ENCODE measurements at regions not wholly inside any gene's neighbourhood (a gene's known extent, or its start where the extent isn't known, plus 50 kb on each side); places are given as distances from the start of the nearest gene placed in this dataset.
"Not testable (repeated sequence)": the region's sequence is repeated elsewhere in the genome, so short reads cannot be mapped to it uniquely, and the experiment has no call there.

GRCh38 chr2:111532682-111533556 is 351.1 kb downstream of the ANAPC1 start:
- not testable (repeated sequence) for DNase-seq (ENCODE audit: low read depth)

DNA sequence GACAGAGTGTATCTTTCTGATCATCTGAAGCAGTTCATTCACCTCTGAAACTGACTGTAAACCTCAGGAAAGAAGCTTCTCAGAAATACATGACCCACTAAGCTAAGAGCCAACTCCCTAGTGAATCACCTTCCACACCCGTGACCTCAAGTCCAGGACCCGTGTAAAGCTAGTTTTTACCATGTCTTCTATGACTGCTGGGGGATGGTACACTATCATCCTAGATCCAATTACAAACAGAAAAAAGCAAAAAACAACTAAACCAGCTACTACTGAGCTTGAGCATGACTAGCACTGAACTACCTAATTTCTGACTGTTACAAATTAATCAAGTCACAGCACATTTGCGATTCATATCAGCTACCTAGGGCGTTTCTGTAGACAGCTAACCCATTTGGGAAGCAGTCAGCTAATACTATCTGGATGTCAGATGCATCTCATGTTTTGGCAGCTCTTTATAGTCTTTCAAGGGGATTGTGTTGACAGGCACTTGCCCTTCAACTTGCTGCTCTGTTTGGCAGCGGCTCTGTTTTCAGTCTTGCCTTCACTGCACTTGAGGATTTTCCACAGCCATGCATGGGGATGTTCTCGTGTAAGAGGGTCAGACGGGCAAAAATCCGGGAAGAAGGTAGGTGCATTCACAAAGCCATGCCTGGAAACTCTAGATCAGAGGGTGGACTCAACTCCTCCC is 350.3 kb downstream of the ANAPC1 start:
- DNase-seq (ENCODE audit: low read depth): not testable (repeated sequence)

GRCh38 chr2:111534910-111535352 is 349.1 kb downstream of the ANAPC1 start:
- no peak for DNase-seq (ENCODE audit: low read depth)

- DNase-seq (ENCODE audit: low read depth): no peak
Observed at GRCh38 chr2:111535404-111535803, 348.6 kb downstream of the ANAPC1 start.

- no peak for DNase-seq (ENCODE audit: low read depth)
Observed at GRCh38 chr2:111537078-111537655, 346.8 kb downstream of the ANAPC1 start.

DNA sequence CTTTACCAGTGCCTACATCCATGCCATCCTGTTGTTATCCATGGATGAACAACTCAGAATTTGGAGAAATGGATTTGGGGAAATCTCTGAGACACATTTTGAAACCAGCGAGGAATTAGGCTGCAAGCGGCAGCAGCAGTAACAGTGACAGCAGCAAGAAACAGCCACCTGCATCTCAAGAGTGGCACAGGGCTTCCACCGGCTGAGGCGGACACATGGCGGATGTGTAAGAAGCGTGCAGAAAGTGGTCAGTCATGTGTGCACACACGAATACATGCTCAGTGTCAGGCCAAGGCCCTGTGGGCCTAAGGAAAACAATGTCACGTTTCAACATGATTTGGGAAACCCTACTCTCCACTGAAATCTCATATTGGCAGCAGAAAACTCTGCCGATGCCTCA is 344.0 kb downstream of the ANAPC1 start:
- DNase-seq (ENCODE audit: low read depth): not testable (repeated sequence)

GRCh38 chr2:111542120-111542774 is 341.7 kb downstream of the ANAPC1 start:
- not testable (repeated sequence) for DNase-seq (ENCODE audit: low read depth)

GRCh38 chr2:111544006-111544405 is 340.0 kb downstream of the ANAPC1 start:
- not testable (repeated sequence) for DNase-seq (ENCODE audit: low read depth)

GRCh38 chr2:111545723-111546431 is 338.1 kb downstream of the ANAPC1 start:
- not testable (repeated sequence) for DNase-seq (ENCODE audit: low read depth)

GRCh38 chr2:111546578-111546977 is 337.4 kb downstream of the ANAPC1 start:
- not testable (repeated sequence) for DNase-seq (ENCODE audit: low read depth)

- not testable (repeated sequence) for DNase-seq (ENCODE audit: low read depth)
Observed at GRCh38 chr2:111549174-111549573, 334.8 kb downstream of the ANAPC1 start.

- DNase-seq (ENCODE audit: low read depth): not testable (repeated sequence)
Observed at GRCh38 chr2:111551428-111551827, 332.6 kb downstream of the ANAPC1 start.

GRCh38 chr2:111552625-111553024 is 331.4 kb downstream of the ANAPC1 start:
- DNase-seq (ENCODE audit: low read depth): not testable (repeated sequence)

GRCh38 chr2:111559301-111559700 is 324.7 kb downstream of the ANAPC1 start:
- DNase-seq (ENCODE audit: low read depth): not testable (repeated sequence)

- not testable (repeated sequence) for DNase-seq (ENCODE audit: low read depth)
Observed at GRCh38 chr2:111559814-111560213, 324.2 kb downstream of the ANAPC1 start.

GRCh38 chr2:111566068-111566467 is 317.9 kb downstream of the ANAPC1 start:
- DNase-seq (ENCODE audit: low read depth): not testable (repeated sequence)

DNA sequence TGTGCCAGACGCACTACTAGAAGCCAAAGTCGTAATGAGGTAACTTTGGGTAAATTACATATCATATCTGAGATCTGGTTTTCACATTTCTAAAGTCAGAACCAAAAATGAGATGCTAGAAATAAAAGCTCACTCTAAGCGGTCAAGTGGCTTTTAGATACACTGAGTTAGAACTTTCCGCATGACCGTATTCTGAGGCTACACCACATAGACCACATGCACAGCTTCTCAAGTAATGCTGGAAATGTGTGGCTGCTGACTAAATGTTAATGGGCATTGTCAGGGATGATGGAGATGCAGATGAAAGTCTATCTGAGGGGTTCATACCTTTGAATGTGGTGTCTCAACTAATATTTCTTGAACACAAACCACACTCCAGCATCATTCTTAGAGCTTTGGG is 316.8 kb downstream of the ANAPC1 start:
- DNase-seq (ENCODE audit: low read depth): not testable (repeated sequence)

DNA sequence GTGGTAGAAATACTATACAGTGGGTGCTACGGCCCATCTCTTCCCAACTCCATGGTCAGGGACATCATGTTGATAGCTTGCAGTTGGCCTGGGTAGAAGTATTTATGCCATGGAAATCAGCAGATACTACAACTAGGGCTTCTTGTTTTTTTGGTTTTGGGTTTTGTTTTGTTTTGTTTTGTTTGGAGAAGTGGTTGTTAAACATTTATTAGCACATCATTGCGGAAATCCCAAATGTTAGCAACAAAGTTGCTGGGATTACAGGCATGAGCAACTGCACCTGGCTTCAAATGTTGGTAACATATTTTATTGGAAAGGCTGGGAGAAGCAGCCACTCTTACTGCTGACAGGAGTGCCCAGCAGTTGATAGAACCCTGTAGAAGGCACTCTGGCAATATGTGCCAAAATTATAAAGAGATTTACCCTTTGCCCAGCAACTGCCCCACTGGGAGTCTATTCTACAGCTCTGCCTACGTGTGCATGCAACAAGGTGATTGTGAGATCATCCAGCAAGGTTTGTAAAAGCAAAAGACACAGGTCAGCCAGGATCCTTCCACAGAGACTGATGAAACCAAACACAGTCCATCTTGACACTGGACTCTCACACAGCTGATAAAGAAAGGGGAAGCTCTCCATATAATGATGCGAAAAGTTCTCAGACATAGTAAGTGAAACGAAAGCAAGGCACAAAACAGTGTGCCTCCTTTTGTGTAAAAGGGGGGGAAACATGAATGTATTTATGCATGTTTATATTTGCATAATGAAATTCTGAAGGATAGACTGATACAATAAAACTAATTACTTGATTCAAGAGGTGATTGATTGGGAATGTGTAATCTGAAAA is 314.4 kb downstream of the ANAPC1 start:
- not testable (repeated sequence) for DNase-seq (ENCODE audit: low read depth)

DNA sequence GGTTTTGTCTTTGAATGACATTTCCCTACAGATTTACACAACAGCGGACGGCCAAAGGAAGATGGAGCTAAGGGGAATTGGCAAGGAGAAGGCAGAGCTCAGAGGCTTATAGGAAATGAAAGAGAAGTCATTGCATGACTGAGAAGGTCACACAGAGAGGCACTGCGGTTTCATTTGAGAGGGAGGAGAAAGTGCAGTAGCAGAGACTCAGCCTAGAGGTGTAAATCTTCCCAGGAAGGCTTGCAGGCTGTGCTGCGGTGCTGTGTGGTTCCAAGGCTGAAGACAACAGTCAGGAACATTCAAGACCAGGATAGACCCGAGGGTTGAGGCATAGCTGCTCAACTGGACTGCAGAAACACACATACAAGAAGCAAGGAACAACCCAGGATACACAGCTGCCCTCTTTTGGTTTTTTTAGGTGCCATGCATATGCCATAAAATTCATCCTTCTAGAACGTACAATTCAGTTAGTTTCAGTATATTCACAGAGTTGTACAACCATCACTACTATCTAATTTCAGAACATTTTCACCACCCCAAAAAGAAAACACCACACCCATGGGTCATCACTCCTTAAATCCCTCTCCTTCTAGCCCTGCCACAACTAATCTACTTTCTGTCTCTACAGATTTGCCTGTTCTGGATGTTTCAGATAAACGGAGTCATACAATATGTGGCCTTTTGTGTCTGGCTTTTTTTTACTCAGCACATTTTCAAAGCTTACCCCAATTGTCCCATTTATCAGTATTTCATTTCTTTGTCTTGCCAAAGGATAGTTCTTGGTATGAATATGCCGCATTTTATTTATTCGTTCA is 313.5 kb downstream of the ANAPC1 start:
- DNase-seq (ENCODE audit: low read depth): not testable (repeated sequence)

GRCh38 chr2:111574803-111575202 is 309.2 kb downstream of the ANAPC1 start:
- DNase-seq (ENCODE audit: low read depth): not testable (repeated sequence)
